Large intestine (tissue), 3 donors: ENCODE measurements at regions not wholly inside any gene's neighbourhood (a gene's known extent, or its start where the extent isn't known, plus 50 kb on each side); places are given as distances from the start of the nearest gene placed in this dataset.

Experiments
- DNase-seq, 2 donors: peaks; one replicate each; pipeline versions ENCODE4 v3.0.0 to v3.0.0-alpha.2; 2013
- H3K27ac ChIP-seq: one replicate; pipeline ENCODE4 v1.5.1; 2013; ENCODE audit warnings: low read length
- H3K27me3 ChIP-seq: 2 replicates; pipeline ENCODE4 v1.6.1; 2013; ENCODE audit warnings: low read length; ENCODE audit not compliant: control insufficient read depth, insufficient read depth
- H3K36me3 ChIP-seq: 2 replicates; pipeline ENCODE4 v1.6.1; 2013; ENCODE audit warnings: low read length; ENCODE audit not compliant: control insufficient read depth, insufficient read depth
- H3K4me1 ChIP-seq: one replicate; pipeline ENCODE4 v1.6.1; 2013; ENCODE audit warnings: low read length; ENCODE audit not compliant: control insufficient read depth, insufficient read depth
- H3K4me3 ChIP-seq: one replicate; pipeline ENCODE4 v1.5.1; 2013; ENCODE audit warnings: low read length
- H3K9me3 ChIP-seq: one replicate; pipeline ENCODE4 v1.6.1; 2013; ENCODE audit warnings: mild to moderate bottlenecking, low read depth, low read length, moderate library complexity; ENCODE audit not compliant: control insufficient read depth
- WGBS: methylation state at CpG from one replicate; pipeline ENCODE4 v1.1.5; 2013; ENCODE audit warnings: low lambda C conversion rate; ENCODE audit not compliant: insufficient coverage; 5-methylcytosine and 5-hydroxymethylcytosine counted together

GRCh38 chr9:530681-531080, 310.8 kb upstream of the DMRT1 start:
- Histone ChIP-seq H3K36me3 (no peaks in the 10 kb centered on the region), H3K9me3 (no peaks in the 10 kb centered on the region), H3K27ac (no peak overlapping the region), H3K4me1 (peaks cover 22% of the 10 kb centered on the region), H3K27me3 (no peaks in the 10 kb centered on the region), H3K4me3 (no peak overlapping the region)
- WGBS: 60% methylated on average over 1 of the region's 3 CpGs
- no peak for DNase-seq

DNA sequence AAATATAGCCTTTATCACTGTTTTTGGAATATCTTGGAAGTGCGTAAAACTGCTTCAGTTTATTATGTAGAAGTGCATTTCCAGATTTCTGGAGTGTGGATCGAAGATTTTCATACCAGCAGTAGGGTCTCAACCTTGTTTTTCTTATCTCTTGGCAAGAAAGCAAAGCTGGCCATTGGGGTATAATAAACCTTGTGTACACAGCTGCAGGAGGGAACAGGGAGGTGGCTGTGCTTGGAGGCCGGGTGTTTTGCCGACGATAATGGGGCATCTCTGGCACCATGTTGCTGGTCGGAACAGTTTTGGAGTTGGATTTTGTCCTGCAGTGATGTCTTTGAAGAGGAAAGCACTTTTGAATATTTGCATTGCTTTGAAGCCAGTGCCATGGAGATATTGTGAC, 308.8 kb upstream of the DMRT1 start:
- peaks cover 19% of the 10 kb centered on the region for H3K4me1 ChIP-seq
- WGBS: no CpG with 5 or more reads among the region's 6 CpGs
- no peak overlapping the region for H3K4me3 ChIP-seq
- no peak overlapping the region for H3K27ac ChIP-seq
- no peaks in the 10 kb centered on the region for H3K27me3 ChIP-seq
- no peaks in the 10 kb centered on the region for H3K36me3 ChIP-seq
- no peaks in the 10 kb centered on the region for H3K9me3 ChIP-seq
- DNase-seq: peak; percentile 31 to 62

DNA sequence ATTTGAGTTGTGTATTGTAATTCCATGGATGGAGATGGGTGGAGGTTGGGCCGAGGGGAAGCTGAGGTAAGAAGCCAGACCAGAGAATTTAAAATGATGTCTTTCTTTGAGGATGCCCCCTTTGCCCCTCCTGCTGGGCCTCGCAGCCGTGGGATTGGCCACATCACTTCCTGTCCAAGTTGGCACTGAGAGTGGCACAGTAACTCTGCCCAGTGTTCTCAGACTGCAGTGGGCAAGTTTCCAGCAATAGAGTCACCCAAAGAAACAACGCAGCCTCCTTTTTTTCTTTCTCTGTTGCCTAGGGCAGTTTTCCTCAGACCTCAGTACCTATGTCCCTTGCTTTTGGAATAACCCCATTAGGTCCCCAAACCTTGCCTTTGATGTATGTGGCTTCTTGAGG, 306.6 kb upstream of the DMRT1 start:
- Histone ChIP-seq H3K4me3 (no peak overlapping the region), H3K4me1 (peaks cover 19% of the 10 kb centered on the region), H3K9me3 (no peaks in the 10 kb centered on the region), H3K27ac (no peak overlapping the region), H3K27me3 (no peaks in the 10 kb centered on the region), H3K36me3 (peaks cover 3% of the 10 kb centered on the region)
- no peak for DNase-seq
- WGBS: 60% methylated on average over 1 of the region's 4 CpGs

- no CpG with 5 or more reads among the region's 4 CpGs for WGBS
- Histone ChIP-seq H3K27me3 (no peaks in the 10 kb centered on the region), H3K4me1 (peaks cover 19% of the 10 kb centered on the region), H3K27ac (no peak overlapping the region), H3K4me3 (no peak overlapping the region), H3K36me3 (peaks cover 3% of the 10 kb centered on the region), H3K9me3 (no peaks in the 10 kb centered on the region)
- no peak for DNase-seq
These were observed 306.1 kb upstream of the DMRT1 start for GRCh38 chr9:535356-535755.

DNA sequence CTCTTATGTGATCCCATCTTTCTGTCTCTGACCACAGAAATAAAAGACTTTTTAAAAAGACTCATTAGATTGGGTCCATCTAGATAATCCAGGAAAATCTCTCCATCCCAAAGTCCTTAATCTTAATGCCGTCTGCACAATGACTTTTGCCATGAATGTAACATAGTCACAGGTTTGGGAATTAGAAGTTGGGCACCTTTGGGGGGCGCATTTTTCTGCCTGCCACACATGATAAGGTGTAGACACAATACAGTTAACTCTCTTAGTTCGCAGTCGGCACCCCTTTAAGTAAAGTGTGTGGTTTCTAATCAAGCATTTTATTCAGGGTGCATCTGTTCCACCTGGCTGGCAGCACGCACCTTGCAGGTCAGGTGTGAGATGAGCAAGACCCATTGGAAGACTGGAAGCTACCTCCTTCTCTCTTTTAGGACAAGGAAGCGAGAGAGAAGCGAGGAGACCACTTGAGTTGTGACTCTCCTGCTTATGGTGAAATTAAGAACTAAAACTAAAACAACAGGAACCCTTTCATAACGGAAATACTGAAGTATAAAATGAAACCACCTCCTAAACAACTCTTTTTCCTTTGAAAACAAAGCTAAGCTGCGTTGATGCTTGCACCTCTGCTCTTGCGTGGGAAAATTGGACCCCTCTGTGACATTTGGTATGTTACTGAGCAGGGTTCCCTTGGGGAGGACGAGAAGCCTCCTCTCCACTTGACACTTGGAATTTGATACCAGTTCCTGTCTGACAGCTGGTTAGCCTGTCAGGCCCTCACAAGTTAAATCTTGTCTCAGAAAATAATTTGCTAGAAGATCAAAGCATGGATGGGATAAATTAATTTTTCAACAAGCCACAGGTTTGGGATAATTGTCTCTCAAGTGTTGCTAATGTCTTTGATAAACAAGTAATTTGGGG, 304.6 kb upstream of the DMRT1 start:
- no peak overlapping the region for H3K27ac ChIP-seq
- WGBS: 43% methylated on average over 1 of the region's 11 CpGs
- H3K4me1 ChIP-seq: peaks cover 19% of the 10 kb centered on the region
- peaks cover 3% of the 10 kb centered on the region for H3K36me3 ChIP-seq
- no peaks in the 10 kb centered on the region for H3K27me3 ChIP-seq
- DNase-seq: no peak
- no peaks in the 10 kb centered on the region for H3K9me3 ChIP-seq
- no peak overlapping the region for H3K4me3 ChIP-seq

DNA sequence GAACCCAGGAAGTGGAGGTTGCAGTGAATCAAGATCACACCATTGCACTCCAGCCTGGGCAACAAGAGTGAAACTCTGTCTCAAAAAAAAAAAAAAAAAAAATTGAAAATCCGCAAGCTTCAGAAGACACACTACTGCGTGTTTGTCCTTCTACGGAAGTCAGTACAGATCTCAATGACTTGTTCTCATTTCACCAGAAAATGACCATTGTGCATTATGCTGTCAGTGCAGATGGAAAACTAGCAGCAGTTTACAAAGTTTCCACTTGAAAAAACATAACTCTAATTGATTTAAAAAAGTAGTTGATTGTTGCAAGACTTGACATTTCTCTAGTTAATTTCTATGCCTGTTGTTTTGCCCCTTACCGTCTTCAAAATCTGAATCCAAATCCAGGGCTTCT, 298.0 kb upstream of the DMRT1 start:
- no peak overlapping the region for H3K4me3 ChIP-seq
- DNase-seq: no peak
- H3K36me3 ChIP-seq: peaks cover 3% of the 10 kb centered on the region
- 58% methylated on average over 3 of the region's 4 CpGs for WGBS
- H3K4me1 ChIP-seq: no peaks in the 10 kb centered on the region
- no peak overlapping the region for H3K27ac ChIP-seq
- H3K9me3 ChIP-seq: no peaks in the 10 kb centered on the region
- no peaks in the 10 kb centered on the region for H3K27me3 ChIP-seq

GRCh38 chr9:545480-545879, 296.0 kb upstream of the DMRT1 start:
- no peak overlapping the region for H3K4me3 ChIP-seq
- peaks cover 3% of the 10 kb centered on the region for H3K36me3 ChIP-seq
- no peak for DNase-seq
- H3K27ac ChIP-seq: no peak overlapping the region
- WGBS: no CpG with 5 or more reads among the region's 7 CpGs
- H3K4me1 ChIP-seq: peaks cover 9% of the 10 kb centered on the region
- no peaks in the 10 kb centered on the region for H3K9me3 ChIP-seq
- no peaks in the 10 kb centered on the region for H3K27me3 ChIP-seq

- peaks cover 9% of the 10 kb centered on the region for H3K4me1 ChIP-seq
These were observed 295.3 kb upstream of the DMRT1 start for GRCh38 chr9:546235-546634.

DNA sequence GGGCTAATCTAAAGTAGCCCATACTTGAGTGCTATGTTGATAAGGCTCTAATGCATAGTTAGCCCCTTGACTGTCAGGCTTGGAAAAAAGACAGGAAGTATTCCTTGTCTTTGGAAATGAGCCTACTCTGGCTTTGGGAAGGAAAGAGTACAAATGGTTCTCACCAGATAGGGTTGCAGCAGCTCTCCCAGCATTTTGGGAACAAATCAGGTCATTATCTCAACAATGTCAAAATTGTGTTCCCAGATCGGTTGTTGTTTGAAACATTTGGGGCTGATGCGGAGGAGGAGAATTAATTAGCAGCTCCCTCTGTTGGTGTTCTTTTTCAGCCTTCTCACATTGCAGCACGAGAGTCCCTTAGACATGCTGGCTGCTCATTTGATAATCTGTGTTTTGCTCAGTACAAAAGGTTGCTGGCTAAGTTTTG, 294.7 kb upstream of the DMRT1 start:
- H3K4me3 ChIP-seq: no peak overlapping the region
- DNase-seq: peak in 1 of 2 donors; percentile 43
- peaks cover 3% of the 10 kb centered on the region for H3K36me3 ChIP-seq
- peaks cover 9% of the 10 kb centered on the region for H3K4me1 ChIP-seq
- H3K27ac ChIP-seq: no peak overlapping the region
- H3K27me3 ChIP-seq: no peaks in the 10 kb centered on the region
- H3K9me3 ChIP-seq: no peaks in the 10 kb centered on the region
- 40% methylated on average over 1 of the region's 3 CpGs for WGBS

More at GRCh38 chr9:546235-546634, 295.3 kb upstream of the DMRT1 start:
- Histone ChIP-seq H3K36me3 (peaks cover 3% of the 10 kb centered on the region), H3K4me3 (no peak overlapping the region), H3K9me3 (no peaks in the 10 kb centered on the region), H3K27me3 (no peaks in the 10 kb centered on the region), H3K27ac (no peak overlapping the region)
- DNase-seq: no peak
- no CpG with 5 or more reads among the region's 3 CpGs for WGBS

DNA sequence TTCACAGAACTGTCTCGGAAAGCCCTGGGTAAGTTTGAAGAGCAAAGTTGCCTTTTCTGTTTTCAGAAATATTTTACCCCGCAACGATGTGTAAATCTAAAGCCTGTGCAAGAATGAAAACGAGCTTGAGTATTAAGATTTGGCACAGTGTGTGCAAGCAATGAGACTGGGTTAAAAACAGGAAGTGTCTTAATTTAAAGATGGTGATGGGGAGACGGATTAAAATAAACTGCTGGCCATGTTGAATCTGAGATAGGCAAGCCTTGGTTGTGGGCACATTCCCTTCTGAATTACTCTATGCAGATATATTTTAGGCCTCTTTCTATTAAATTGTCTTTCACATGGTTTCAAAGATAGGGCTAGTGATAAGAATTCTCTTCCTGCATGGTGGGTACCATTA, 294.2 kb upstream of the DMRT1 start:
- 33% methylated on average over 3 of the region's 5 CpGs for WGBS
- Histone ChIP-seq H3K27me3 (no peaks in the 10 kb centered on the region), H3K4me3 (no peak overlapping the region), H3K27ac (no peak overlapping the region), H3K4me1 (peaks cover 9% of the 10 kb centered on the region), H3K9me3 (no peaks in the 10 kb centered on the region), H3K36me3 (peaks cover 3% of the 10 kb centered on the region)
- DNase-seq: no peak
